ENCODE measurements at regions not wholly inside any gene's neighbourhood (a gene's known extent, or its start where the extent isn't known, plus 50 kb on each side); places are given as distances from the start of the nearest gene placed in this dataset.

GRCh38 chr15:94602754-94603470, 371.6 kb downstream of the MCTP2 start:
- H3K4me1 Mint-ChIP-seq (ENCODE audit: low read depth, unreplicated experiment) = no peaks in the 10 kb centered on the region
- H3K4me3 Mint-ChIP-seq (ENCODE audit: unreplicated experiment) = no peak overlapping the region
- no peak for DNase-seq
- no peaks in the 10 kb centered on the region for H3K27me3 Mint-ChIP-seq (ENCODE audit: unreplicated experiment)
- TF ChIP-seq CTCF (IDR thresholded peaks at IDR 0.05; ENCODE audit: partially characterized antibody, unreplicated experiment) = no peak
- H3K36me3 Mint-ChIP-seq (ENCODE audit: unreplicated experiment) = no peaks in the 10 kb centered on the region
- no peak overlapping the region for H3K27ac Mint-ChIP-seq (ENCODE audit: unreplicated experiment)
- H3K9me3 Mint-ChIP-seq (ENCODE audit: unreplicated experiment) = peaks cover 2% of the 10 kb centered on the region

GRCh38 chr15:94606286-94606685, 374.9 kb downstream of the MCTP2 start:
- DNase-seq = no peak
- no peak for TF ChIP-seq CTCF (IDR thresholded peaks at IDR 0.05; ENCODE audit: partially characterized antibody, unreplicated experiment)
- no peaks in the 10 kb centered on the region for H3K36me3 Mint-ChIP-seq (ENCODE audit: unreplicated experiment)
- no peak overlapping the region for H3K27ac Mint-ChIP-seq (ENCODE audit: unreplicated experiment)
- H3K9me3 Mint-ChIP-seq (ENCODE audit: unreplicated experiment) = peaks cover 2% of the 10 kb centered on the region
- H3K27me3 Mint-ChIP-seq (ENCODE audit: unreplicated experiment) = peaks cover 2% of the 10 kb centered on the region
- H3K4me3 Mint-ChIP-seq (ENCODE audit: unreplicated experiment) = no peak overlapping the region
- no peaks in the 10 kb centered on the region for H3K4me1 Mint-ChIP-seq (ENCODE audit: low read depth, unreplicated experiment)

GRCh38 chr15:94607176-94607654, 375.9 kb downstream of the MCTP2 start:
- Mint-ChIP-seq H3K4me1 (ENCODE audit: low read depth, unreplicated experiment) (no peaks in the 10 kb centered on the region), H3K27me3 (ENCODE audit: unreplicated experiment) (peaks cover 2% of the 10 kb centered on the region), H3K9me3 (ENCODE audit: unreplicated experiment) (peaks cover 2% of the 10 kb centered on the region), H3K27ac (ENCODE audit: unreplicated experiment) (no peak overlapping the region), H3K36me3 (ENCODE audit: unreplicated experiment) (no peaks in the 10 kb centered on the region), H3K4me3 (ENCODE audit: unreplicated experiment) (no peak overlapping the region)
- TF ChIP-seq CTCF (IDR thresholded peaks at IDR 0.05; ENCODE audit: partially characterized antibody, unreplicated experiment) = no peak
- DNase-seq = no peak

GRCh38 chr15:94610069-94610468, 378.7 kb downstream of the MCTP2 start:
- Mint-ChIP-seq H3K27ac (ENCODE audit: unreplicated experiment) (no peak overlapping the region), H3K4me1 (ENCODE audit: low read depth, unreplicated experiment) (no peaks in the 10 kb centered on the region), H3K27me3 (ENCODE audit: unreplicated experiment) (peaks cover 5% of the 10 kb centered on the region), H3K4me3 (ENCODE audit: unreplicated experiment) (no peak overlapping the region), H3K36me3 (ENCODE audit: unreplicated experiment) (no peaks in the 10 kb centered on the region), H3K9me3 (ENCODE audit: unreplicated experiment) (peaks cover 2% of the 10 kb centered on the region)
- TF ChIP-seq CTCF (IDR thresholded peaks at IDR 0.05; ENCODE audit: partially characterized antibody, unreplicated experiment) = no peak
- no peak for DNase-seq

GRCh38 chr15:94610485-94610884, 379.1 kb downstream of the MCTP2 start:
- Mint-ChIP-seq H3K4me3 (ENCODE audit: unreplicated experiment) (no peak overlapping the region), H3K4me1 (ENCODE audit: low read depth, unreplicated experiment) (no peaks in the 10 kb centered on the region), H3K27ac (ENCODE audit: unreplicated experiment) (no peak overlapping the region), H3K36me3 (ENCODE audit: unreplicated experiment) (no peaks in the 10 kb centered on the region), H3K27me3 (ENCODE audit: unreplicated experiment) (peaks cover 5% of the 10 kb centered on the region), H3K9me3 (ENCODE audit: unreplicated experiment) (peaks cover 2% of the 10 kb centered on the region)
- no peak for DNase-seq
- TF ChIP-seq CTCF (IDR thresholded peaks at IDR 0.05; ENCODE audit: partially characterized antibody, unreplicated experiment) = no peak

Measured in glutamatergic neuron (in vitro differentiated cells).